Natural killer cell (primary cell): ENCODE measurements at regions not wholly inside any gene's neighbourhood (a gene's known extent, or its start where the extent isn't known, plus 50 kb on each side); places are given as distances from the start of the nearest gene placed in this dataset.

Source experiments
- ATAC-seq, 3 donors: fragments of 150-1000 bp in 2 of 3; fragments of 200-7000 bp in 1 of 3; cut with Tn5 transposase; 1 replicate in 1 of 3; 2 replicates in 2 of 3; pipeline ENCODE4 v1.10.0; 2021; ENCODE audit warnings: mild to moderate bottlenecking in 2 of 3, moderate library complexity in 2 of 3
- DNase-seq, 2 donors: peaks; one replicate each; pipeline versions ENCODE4 v3.0.0 to v3.0.0-alpha.2; 2013 to 2021; ENCODE audit warnings: mixed read lengths in 1 of 2
- H3K27ac ChIP-seq: one replicate; pipeline ENCODE4 v1.5.1; 2013; ENCODE audit warnings: mild to moderate bottlenecking, low read length
- H3K27me3 ChIP-seq: one replicate; pipeline ENCODE4 v1.6.1; 2013; ENCODE audit warnings: low read length; ENCODE audit not compliant: control insufficient read depth, insufficient read depth
- H3K36me3 ChIP-seq: one replicate; pipeline ENCODE4 v1.6.1; 2013; ENCODE audit warnings: low read length; ENCODE audit not compliant: control insufficient read depth, insufficient read depth
- H3K4me1 ChIP-seq: one replicate; pipeline ENCODE4 v1.6.1; 2013; ENCODE audit warnings: low read length; ENCODE audit not compliant: control insufficient read depth, insufficient read depth
- H3K4me3 ChIP-seq: one replicate; pipeline ENCODE4 v1.5.1; 2013; ENCODE audit warnings: low read length
- H3K9me3 ChIP-seq: one replicate; pipeline ENCODE4 v1.6.1; 2013; ENCODE audit warnings: low read length; ENCODE audit not compliant: control insufficient read depth, insufficient read depth
- H3K27ac Mint-ChIP-seq, 2 donors: one replicate each; pipeline ENCODE4 v1.8.0; 2022; ENCODE audit warnings: mild to moderate bottlenecking in 2 of 2, mixed read lengths in 2 of 2, moderate library complexity in 1 of 2
- H3K27me3 Mint-ChIP-seq, 2 donors: one replicate each; pipeline ENCODE4 v1.8.0; 2022; ENCODE audit warnings: low read depth in 2 of 2, mixed read lengths in 2 of 2
- H3K36me3 Mint-ChIP-seq: one replicate; pipeline ENCODE4 v1.8.0; 2022; ENCODE audit warnings: mixed read lengths
- H3K4me1 Mint-ChIP-seq, 2 donors: one replicate each; pipeline ENCODE4 v1.8.0; 2022; ENCODE audit warnings: mixed read lengths in 2 of 2
- H3K4me3 Mint-ChIP-seq: one replicate; pipeline ENCODE4 v1.8.0; 2022; ENCODE audit warnings: mild to moderate bottlenecking, moderate library complexity, mixed read lengths
- H3K9me3 Mint-ChIP-seq, 2 donors: one replicate each; pipeline ENCODE4 v1.8.0; 2022; ENCODE audit warnings: mixed read lengths in 2 of 2
- WGBS: methylation state at CpG from one replicate; pipeline ENCODE4 v1.1.7; 2013; ENCODE audit warnings: missing lambda C conversion rate; ENCODE audit not compliant: insufficient coverage; 5-methylcytosine and 5-hydroxymethylcytosine counted together
- intact Hi-C: fragments of 100-400 bp; cut with micrococcal nuclease; formaldehyde crosslinking; loops from one replicate; pipeline ENCODE4 v1.14.2; 2022
- TF ChIP-seq, protein P1 (sequence below): fragments of 200-600 bp; IDR thresholded peaks from one replicate; pipeline ENCODE4 v1.8.0; 2022; ENCODE audit warnings: antibody characterized with exemption

DNA sequence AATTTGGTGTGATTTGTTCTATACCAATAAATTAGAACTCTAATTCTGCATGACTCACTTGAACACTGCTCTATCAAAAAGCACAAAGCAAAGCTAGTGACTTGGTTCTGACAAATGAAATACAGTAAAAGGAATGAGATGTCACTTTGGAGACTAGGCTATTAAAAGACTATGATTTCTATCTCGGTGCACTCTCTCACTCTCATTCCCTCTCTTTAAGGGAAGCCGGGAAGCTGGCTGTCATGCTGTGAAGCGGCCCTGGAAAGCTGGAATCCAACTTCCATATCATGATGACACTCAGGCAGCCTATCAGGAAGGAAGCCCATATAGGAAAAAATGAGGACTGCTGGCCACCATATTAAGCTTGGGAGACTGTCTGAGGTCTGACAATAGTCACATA is 590.1 kb upstream of the CBLB start:
- peaks cover 0 to 5% of the 10 kb centered on the region in 2 donors for H3K4me1 Mint-ChIP-seq
- H3K36me3 Mint-ChIP-seq: no peaks in the 10 kb centered on the region
- H3K27me3 Mint-ChIP-seq: no peaks in the 10 kb centered on the region
- intact Hi-C loops: no loop called here
- no peak overlapping the region for H3K4me3 ChIP-seq
- no peaks in the 10 kb centered on the region for H3K9me3 ChIP-seq
- no peak overlapping the region for H3K27ac ChIP-seq
- no peak for DNase-seq
- no peaks in the 10 kb centered on the region for H3K4me1 ChIP-seq
- WGBS: 97% methylated on average over 3 of the region's 3 CpGs
- H3K27ac Mint-ChIP-seq: no peak overlapping the region
- ATAC-seq: no peak
- H3K27me3 ChIP-seq: no peaks in the 10 kb centered on the region
- H3K4me3 Mint-ChIP-seq: no peak overlapping the region
- H3K36me3 ChIP-seq: no peaks in the 10 kb centered on the region
- TF ChIP-seq, protein P1, sequence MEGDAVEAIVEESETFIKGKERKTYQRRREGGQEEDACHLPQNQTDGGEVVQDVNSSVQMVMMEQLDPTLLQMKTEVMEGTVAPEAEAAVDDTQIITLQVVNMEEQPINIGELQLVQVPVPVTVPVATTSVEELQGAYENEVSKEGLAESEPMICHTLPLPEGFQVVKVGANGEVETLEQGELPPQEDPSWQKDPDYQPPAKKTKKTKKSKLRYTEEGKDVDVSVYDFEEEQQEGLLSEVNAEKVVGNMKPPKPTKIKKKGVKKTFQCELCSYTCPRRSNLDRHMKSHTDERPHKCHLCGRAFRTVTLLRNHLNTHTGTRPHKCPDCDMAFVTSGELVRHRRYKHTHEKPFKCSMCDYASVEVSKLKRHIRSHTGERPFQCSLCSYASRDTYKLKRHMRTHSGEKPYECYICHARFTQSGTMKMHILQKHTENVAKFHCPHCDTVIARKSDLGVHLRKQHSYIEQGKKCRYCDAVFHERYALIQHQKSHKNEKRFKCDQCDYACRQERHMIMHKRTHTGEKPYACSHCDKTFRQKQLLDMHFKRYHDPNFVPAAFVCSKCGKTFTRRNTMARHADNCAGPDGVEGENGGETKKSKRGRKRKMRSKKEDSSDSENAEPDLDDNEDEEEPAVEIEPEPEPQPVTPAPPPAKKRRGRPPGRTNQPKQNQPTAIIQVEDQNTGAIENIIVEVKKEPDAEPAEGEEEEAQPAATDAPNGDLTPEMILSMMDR: no peak
- peaks cover 0 to 4% of the 10 kb centered on the region in 2 donors for H3K9me3 Mint-ChIP-seq

DNA sequence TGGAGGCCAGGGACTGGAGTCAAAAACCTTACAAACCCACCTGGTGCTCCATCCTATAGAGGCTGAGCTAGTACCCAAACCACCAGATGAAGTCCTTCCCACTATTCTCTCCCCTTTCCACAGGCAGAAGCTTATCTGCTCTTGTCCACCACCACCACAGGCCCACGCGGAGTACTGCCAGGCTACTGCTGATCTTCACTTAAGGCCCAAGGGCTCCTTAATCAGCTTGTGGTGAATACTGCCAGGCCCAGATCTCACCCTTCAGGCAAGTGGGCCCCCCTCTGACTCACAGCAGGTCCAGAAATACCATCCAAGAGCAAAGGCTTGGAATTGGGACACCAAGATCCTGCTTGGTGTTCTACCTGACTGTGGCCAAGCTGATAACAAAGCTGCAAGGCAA is 598.1 kb upstream of the CBLB start:
- no peaks in the 10 kb centered on the region for H3K27me3 ChIP-seq
- intact Hi-C loops: no loop called here
- ATAC-seq: no peak

DNA sequence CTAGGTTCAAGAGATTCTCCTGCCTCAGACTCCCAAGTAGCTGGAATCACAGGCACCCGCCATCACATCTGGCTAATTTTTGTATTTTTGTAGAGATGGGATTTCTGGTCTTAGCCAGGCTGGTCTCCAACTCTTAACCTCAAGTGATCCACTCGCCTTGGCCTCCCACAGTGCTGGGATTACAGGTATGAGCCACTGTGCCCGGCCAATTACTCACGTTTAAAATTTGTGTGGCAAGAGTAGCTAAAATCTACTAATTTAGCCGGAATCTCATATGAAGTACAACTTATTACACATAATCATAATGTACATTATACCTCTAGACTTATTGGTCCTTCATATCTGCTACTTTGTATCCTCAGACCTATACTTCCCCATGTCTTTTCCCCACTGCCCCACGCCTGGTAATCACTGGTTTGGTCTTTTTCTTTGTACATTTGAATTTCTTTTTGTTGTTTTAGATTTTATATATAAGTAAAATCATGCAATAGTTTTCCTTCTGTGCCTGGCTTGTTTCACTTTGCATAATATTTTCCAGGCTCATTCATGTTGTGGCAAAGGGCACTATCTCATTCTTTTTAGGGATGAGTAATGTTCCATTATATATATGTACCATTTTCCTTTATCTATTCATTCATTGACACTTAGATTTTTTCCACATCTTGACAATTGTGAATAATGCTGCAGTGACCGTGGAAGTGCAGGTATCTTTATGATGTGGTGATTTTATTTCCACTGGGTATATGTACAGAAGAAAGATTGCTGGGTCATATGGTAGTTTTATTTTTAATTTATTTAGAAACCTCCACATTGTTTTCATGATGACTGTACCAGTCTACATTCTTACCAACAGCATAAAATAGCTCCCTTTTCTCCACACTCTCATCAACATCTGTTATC is 605.0 kb upstream of the CBLB start:
- H3K4me1 Mint-ChIP-seq: no peaks in the 10 kb centered on the region
- H3K27ac ChIP-seq: no peak overlapping the region
- no peak overlapping the region for H3K4me3 Mint-ChIP-seq
- intact Hi-C loops: no loop called here
- H3K36me3 ChIP-seq: no peaks in the 10 kb centered on the region
- H3K4me3 ChIP-seq: no peak overlapping the region
- no peak for ATAC-seq
- DNase-seq: no peak
- TF ChIP-seq, protein P1: no peak
- H3K27ac Mint-ChIP-seq: no peak overlapping the region
- H3K4me1 ChIP-seq: no peaks in the 10 kb centered on the region
- no peaks in the 10 kb centered on the region for H3K27me3 Mint-ChIP-seq
- H3K36me3 Mint-ChIP-seq: peaks cover 4% of the 10 kb centered on the region
- peaks cover 4 to 12% of the 10 kb centered on the region in 2 donors for H3K9me3 Mint-ChIP-seq
- no peaks in the 10 kb centered on the region for H3K27me3 ChIP-seq
- no peaks in the 10 kb centered on the region for H3K9me3 ChIP-seq
- WGBS: 88% methylated on average over 6 of the region's 7 CpGs

More for the DNA sequence above, 598.1 kb upstream of the CBLB start:
- Mint-ChIP-seq H3K27ac (no peak overlapping the region), H3K36me3 (no peaks in the 10 kb centered on the region), H3K4me1 (no peaks in the 10 kb centered on the region), H3K27me3 (peaks cover 0 to 7% of the 10 kb centered on the region in 2 donors), H3K9me3 (peaks cover 0 to 2% of the 10 kb centered on the region in 2 donors), H3K4me3 (no peak overlapping the region)
- WGBS: 93% methylated on average over 2 of the region's 2 CpGs
- DNase-seq: no peak
- TF ChIP-seq, protein P1: no peak
- H3K27ac ChIP-seq: no peak overlapping the region
- H3K4me3 ChIP-seq: no peak overlapping the region
- no peaks in the 10 kb centered on the region for H3K36me3 ChIP-seq
- no peaks in the 10 kb centered on the region for H3K4me1 ChIP-seq
- no peaks in the 10 kb centered on the region for H3K9me3 ChIP-seq

DNA sequence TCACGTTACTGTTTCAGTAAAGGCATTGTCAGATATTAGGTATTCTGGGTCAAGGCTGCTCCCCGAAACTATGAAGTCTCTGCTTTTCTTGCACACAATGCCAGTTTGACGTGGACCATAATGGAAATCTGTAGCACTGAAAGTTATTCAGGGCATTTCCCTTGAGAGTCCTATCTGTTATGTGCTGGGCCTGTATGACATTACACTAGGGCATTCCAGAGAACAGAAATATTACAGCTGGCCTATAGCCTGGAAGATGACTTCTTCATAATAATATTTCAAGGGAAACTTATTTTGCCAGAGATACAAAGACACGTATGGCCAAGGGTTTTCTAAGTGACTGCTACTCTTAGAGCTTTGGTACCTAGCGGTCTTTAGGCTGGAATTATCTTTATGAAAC is 613.6 kb upstream of the CBLB start:
- ATAC-seq (no peak), DNase-seq (no peak)
- Mint-ChIP-seq H3K9me3 (peaks cover 9 to 16% of the 10 kb centered on the region in 2 donors), H3K27ac (no peak overlapping the region), H3K36me3 (peaks cover 16% of the 10 kb centered on the region), H3K4me1 (no peaks in the 10 kb centered on the region), H3K4me3 (no peak overlapping the region), H3K27me3 (peaks cover 0 to 3% of the 10 kb centered on the region in 2 donors)
- Histone ChIP-seq H3K27ac (no peak overlapping the region), H3K9me3 (peaks cover 16% of the 10 kb centered on the region), H3K36me3 (no peaks in the 10 kb centered on the region), H3K27me3 (no peaks in the 10 kb centered on the region), H3K4me3 (no peak overlapping the region), H3K4me1 (no peaks in the 10 kb centered on the region)
- TF ChIP-seq, protein P1: no peak
- intact Hi-C loops: no loop called here
- WGBS: 97% methylated on average over 5 of the region's 5 CpGs
